K562 (cell line): ENCODE measurements at regions not wholly inside any gene's neighbourhood (a gene's known extent, or its start where the extent isn't known, plus 50 kb on each side); places are given as distances from the start of the nearest gene placed in this dataset.

ENCODE experiments used
- ATAC-seq: fragments of 200-7000 bp; cut with Tn5 transposase; 3 replicates; pipeline ENCODE4 v1.9.1; 2020; ENCODE audit warnings: moderate library complexity
- BruUV-seq: library from RNA; stranded (reverse); fragments of 400-500 nt; replicated peaks from 2 replicates; lab custom pipeline; 2021; lab: Mats Ljungman, UMichigan
- CTCF ChIA-PET: fragments of 300-600 bp; formaldehyde crosslinking; extraction: SDS; loops from one replicate; lab custom pipeline; 2021; ENCODE audit warnings: low intra/inter-chr PET ratio; lab: Yijun Ruan, JAX
- POLR2A ChIA-PET: fragments of 300-600, 350-650 bp; sonication (Branson Sonifier 250); formaldehyde crosslinking; extraction: SDS; loops from one replicate; lab custom pipeline; 2021; ENCODE audit warnings: antibody characterized with exemption, inconsistent platforms; lab: Yijun Ruan, JAX
- DNase-seq, 4 experiments: peaks; one replicate each; pipeline versions ENCODE4 v3.0.0 to v3.0.0-alpha.2; 2011 to 2018; ENCODE audit warnings: low spot score in 3 of 4, mixed read lengths in 3 of 4; ENCODE audit errors: extremely low read depth in 1 of 4
- FAIRE-seq: peaks from 2 replicates; lab custom pipeline; 2011; peaks lifted over from hg19 to GRCh38; lab: Jason Lieb, UNC
- H2AFZ ChIP-seq: 2 replicates; pipeline ENCODE4 v1.6.0; 2011; ENCODE audit warnings: low read depth, low read length, control low read depth, inconsistent platforms
- H3K27ac ChIP-seq: fragments of 200-600 bp; 3 replicates; pipeline ENCODE4 v1.8.0; 2011; ENCODE audit warnings: low read depth, mild to moderate bottlenecking, control low read depth, inconsistent platforms, low read length, moderate library complexity, mixed read lengths; ENCODE audit errors: extremely low read depth
- H3K27me3 ChIP-seq, 2 experiments: fragments of 300-600 bp in 1 of 2; 2 replicates in 1 of 2; 3 replicates in 1 of 2; pipeline versions ENCODE4 v1.6.0 to v1.8.0; 2011; ENCODE audit warnings: inconsistent platforms in 2 of 2, low read length in 2 of 2, mild to moderate bottlenecking in 1 of 2, mixed read lengths in 1 of 2, moderate library complexity in 1 of 2; ENCODE audit not compliant: control insufficient read depth in 2 of 2, insufficient read depth in 2 of 2
- H3K36me3 ChIP-seq: fragments of 300-600 bp; 3 replicates; pipeline ENCODE4 v1.8.0; 2011; ENCODE audit warnings: mild to moderate bottlenecking, low read length, inconsistent platforms; ENCODE audit not compliant: control insufficient read depth, insufficient read depth
- H3K4me1 ChIP-seq, 2 experiments: fragments of 200-600 bp in 1 of 2; replicated peaks in 1 of 2; 2 replicates in 1 of 2; 3 replicates in 1 of 2; pipeline versions ENCODE4 v1.5.1 to v1.8.0; 2011; ENCODE audit warnings: inconsistent platforms in 2 of 2, low read length in 2 of 2, mild to moderate bottlenecking in 1 of 2, mixed read lengths in 1 of 2, moderate library complexity in 1 of 2; ENCODE audit not compliant: control insufficient read depth in 2 of 2, insufficient read depth in 2 of 2
- H3K4me2 ChIP-seq: 2 replicates; pipeline ENCODE4 v1.6.1; 2011; ENCODE audit warnings: low read length, control low read depth, inconsistent platforms, mixed read lengths; ENCODE audit not compliant: insufficient read depth
- H3K4me3 ChIP-seq: fragments of 200-600 bp; sonication (generic), shearing (Covaris generic); 2 replicates; pipeline ENCODE4 v1.5.1; 2016; ENCODE audit warnings: control low read depth, inconsistent platforms
- H3K79me2 ChIP-seq: fragments of 200-600 bp; 3 replicates; pipeline ENCODE4 v1.8.0; 2011; ENCODE audit warnings: low read length, inconsistent platforms; ENCODE audit not compliant: control insufficient read depth, insufficient read depth
- H3K9ac ChIP-seq, 2 experiments: 2 replicates each; pipeline versions ENCODE4 v1.6.0 to v1.6.1; 2011; ENCODE audit warnings: low read depth in 2 of 2, low read length in 2 of 2, control low read depth in 1 of 2, inconsistent platforms in 1 of 2, mild to moderate bottlenecking in 1 of 2, mixed read lengths in 1 of 2; ENCODE audit not compliant: insufficient read depth in 1 of 2
- H3K9me1 ChIP-seq: one replicate; pipeline ENCODE4 v1.6.0; 2011; ENCODE audit warnings: inconsistent platforms, mild to moderate bottlenecking, low read length, moderate library complexity; ENCODE audit not compliant: control insufficient read depth, insufficient read depth
- H3K9me3 ChIP-seq: replicated peaks from 2 replicates; pipeline ENCODE4 v1.5.1; 2011; ENCODE audit warnings: low read depth, low read length, inconsistent platforms; ENCODE audit not compliant: control insufficient read depth, insufficient read depth
- H4K20me1 ChIP-seq: replicated peaks from 2 replicates; pipeline ENCODE4 v1.6.1; 2011; ENCODE audit warnings: low read length, inconsistent platforms, mixed read lengths; ENCODE audit not compliant: control insufficient read depth, insufficient read depth
- KAT7 ChIP-seq: sonication (generic); formaldehyde crosslinking; IDR thresholded peaks from 2 replicates; pipeline ENCODE4 v1.8.0; 2022; ENCODE audit warnings: missing genetic modification reagents, mild to moderate bottlenecking, borderline replicate concordance
- ZNF696 ChIP-seq: fragments of 250-450 bp; sonication (Bioruptor Pico); conservative IDR thresholded peaks from 2 replicates; pipeline ENCODE4 v1.4.0; 2020; ENCODE audit warnings: mild to moderate bottlenecking, moderate library complexity
- WGBS: fragments of 100-300 bp; shearing (Covaris generic); methylation state at CpG from one replicate; pipeline ENCODE4 v1.1.6; 2016; ENCODE audit warnings: low coverage, mixed read lengths; ENCODE audit not compliant: insufficient coverage; ENCODE audit errors: missing lambda C conversion rate; 5-methylcytosine and 5-hydroxymethylcytosine counted together
- in situ Hi-C: fragments of 300-500 bp; cut with MboI; formaldehyde crosslinking; loops from 4 replicates; pipeline ENCODE4 v1.15.0; 2018; ENCODE audit warnings: inconsistent platforms, mixed read lengths
- intact Hi-C: fragments of 100-400 bp; cut with micrococcal nuclease; formaldehyde crosslinking; loops from 2 replicates; pipeline ENCODE4 v1.14.2; 2022
- TF ChIP-seq, protein P1 (sequence below): fragments of 250-450 bp; sonication (Bioruptor Pico); IDR thresholded peaks from 2 replicates; pipeline ENCODE4 v1.5.0; 2020; ENCODE audit warnings: mild to moderate bottlenecking, borderline replicate concordance
- TF ChIP-seq, protein P2 (sequence below): fragments of 250-450 bp; sonication (Bioruptor Pico); IDR thresholded peaks from 2 replicates; pipeline ENCODE4 v1.5.0; 2020; ENCODE audit warnings: mild to moderate bottlenecking
- TF ChIP-seq, protein P3 (sequence below): IDR thresholded peaks from 2 replicates; pipeline ENCODE4 v1.6.1; 2014; ENCODE audit warnings: antibody characterized with exemption

DNA sequence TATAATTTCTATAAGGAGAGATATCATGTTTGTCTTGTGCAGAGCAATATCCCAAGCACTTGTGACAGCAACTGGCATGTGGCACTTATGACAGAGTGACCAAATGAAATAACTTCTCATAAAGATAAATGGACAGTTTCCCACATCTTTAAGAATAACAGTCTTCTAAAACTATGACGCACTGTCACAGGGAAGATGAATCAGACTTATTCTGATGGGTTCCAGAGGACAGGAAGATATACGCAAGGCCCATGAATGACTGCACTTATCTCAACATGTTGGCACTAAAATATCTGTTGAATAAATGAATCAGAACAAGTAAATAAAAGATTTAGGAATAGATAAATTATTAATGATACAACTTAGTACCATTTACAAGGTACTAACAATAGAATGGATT, 465.8 kb upstream of the SYT1 start:
- no peaks in the 10 kb centered on the region for H4K20me1 ChIP-seq
- no peak overlapping the region for H3K27ac ChIP-seq
- FAIRE-seq = no peak
- BruUV-seq = no TSS peak
- ATAC-seq = no peak
- H3K4me3 ChIP-seq = no peak overlapping the region
- H3K79me2 ChIP-seq = no peaks in the 10 kb centered on the region
- H3K9me1 ChIP-seq = no peaks in the 10 kb centered on the region
- H3K27me3 ChIP-seq = no peaks in the 10 kb centered on the region
- no peaks in the 10 kb centered on the region for H3K4me1 ChIP-seq
- no peak overlapping the region for H3K9ac ChIP-seq
- TF ChIP-seq, protein P1, sequence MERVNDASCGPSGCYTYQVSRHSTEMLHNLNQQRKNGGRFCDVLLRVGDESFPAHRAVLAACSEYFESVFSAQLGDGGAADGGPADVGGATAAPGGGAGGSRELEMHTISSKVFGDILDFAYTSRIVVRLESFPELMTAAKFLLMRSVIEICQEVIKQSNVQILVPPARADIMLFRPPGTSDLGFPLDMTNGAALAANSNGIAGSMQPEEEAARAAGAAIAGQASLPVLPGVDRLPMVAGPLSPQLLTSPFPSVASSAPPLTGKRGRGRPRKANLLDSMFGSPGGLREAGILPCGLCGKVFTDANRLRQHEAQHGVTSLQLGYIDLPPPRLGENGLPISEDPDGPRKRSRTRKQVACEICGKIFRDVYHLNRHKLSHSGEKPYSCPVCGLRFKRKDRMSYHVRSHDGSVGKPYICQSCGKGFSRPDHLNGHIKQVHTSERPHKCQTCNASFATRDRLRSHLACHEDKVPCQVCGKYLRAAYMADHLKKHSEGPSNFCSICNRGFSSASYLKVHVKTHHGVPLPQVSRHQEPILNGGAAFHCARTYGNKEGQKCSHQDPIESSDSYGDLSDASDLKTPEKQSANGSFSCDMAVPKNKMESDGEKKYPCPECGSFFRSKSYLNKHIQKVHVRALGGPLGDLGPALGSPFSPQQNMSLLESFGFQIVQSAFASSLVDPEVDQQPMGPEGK (CRISPR knock-in tag) = no peak
- TF ChIP-seq, protein P2, sequence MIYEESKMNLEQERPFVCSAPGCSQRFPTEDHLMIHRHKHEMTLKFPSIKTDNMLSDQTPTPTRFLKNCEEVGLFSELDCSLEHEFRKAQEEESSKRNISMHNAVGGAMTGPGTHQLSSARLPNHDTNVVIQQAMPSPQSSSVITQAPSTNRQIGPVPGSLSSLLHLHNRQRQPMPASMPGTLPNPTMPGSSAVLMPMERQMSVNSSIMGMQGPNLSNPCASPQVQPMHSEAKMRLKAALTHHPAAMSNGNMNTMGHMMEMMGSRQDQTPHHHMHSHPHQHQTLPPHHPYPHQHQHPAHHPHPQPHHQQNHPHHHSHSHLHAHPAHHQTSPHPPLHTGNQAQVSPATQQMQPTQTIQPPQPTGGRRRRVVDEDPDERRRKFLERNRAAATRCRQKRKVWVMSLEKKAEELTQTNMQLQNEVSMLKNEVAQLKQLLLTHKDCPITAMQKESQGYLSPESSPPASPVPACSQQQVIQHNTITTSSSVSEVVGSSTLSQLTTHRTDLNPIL (CRISPR knock-in tag) = no peak
- TF ChIP-seq, protein P3, sequence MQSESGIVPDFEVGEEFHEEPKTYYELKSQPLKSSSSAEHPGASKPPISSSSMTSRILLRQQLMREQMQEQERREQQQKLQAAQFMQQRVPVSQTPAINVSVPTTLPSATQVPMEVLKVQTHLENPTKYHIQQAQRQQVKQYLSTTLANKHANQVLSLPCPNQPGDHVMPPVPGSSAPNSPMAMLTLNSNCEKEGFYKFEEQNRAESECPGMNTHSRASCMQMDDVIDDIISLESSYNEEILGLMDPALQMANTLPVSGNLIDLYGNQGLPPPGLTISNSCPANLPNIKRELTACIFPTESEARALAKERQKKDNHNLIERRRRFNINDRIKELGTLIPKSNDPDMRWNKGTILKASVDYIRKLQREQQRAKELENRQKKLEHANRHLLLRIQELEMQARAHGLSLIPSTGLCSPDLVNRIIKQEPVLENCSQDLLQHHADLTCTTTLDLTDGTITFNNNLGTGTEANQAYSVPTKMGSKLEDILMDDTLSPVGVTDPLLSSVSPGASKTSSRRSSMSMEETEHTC = no peak
- TF ChIP-seq ZNF696 (CRISPR knock-in tag) (no peak), KAT7 (CRISPR knock-in tag) (no peak)
- TF ChIP-seq, all 486 proteins: peak for 0
- no peak overlapping the region for H2AFZ ChIP-seq
- no peak for DNase-seq
- H3K4me2 ChIP-seq = no peak overlapping the region
- H3K9me3 ChIP-seq = no peaks in the 10 kb centered on the region
- in situ Hi-C loops (no loop called here), intact Hi-C loops (no loop called here)
- ChIA-PET POLR2A (no interaction called here), CTCF (no interaction called here)
- WGBS = 0% methylated on average over 2 of the region's 2 CpGs
- no peaks in the 10 kb centered on the region for H3K36me3 ChIP-seq
